ENCODE measurements at regions not wholly inside any gene's neighbourhood (a gene's known extent, or its start where the extent isn't known, plus 50 kb on each side); places are given as distances from the start of the nearest gene placed in this dataset.

GRCh38 chr13:67474115-67474514, 244.0 kb upstream of the PCDH9 start:
- TF ChIP-seq CEBPB (IDR thresholded peaks at IDR 0.05) (no peak), CREB1 (IDR thresholded peaks at IDR 0.05; ENCODE audit: low read depth) (no peak), TAF1 (IDR thresholded peaks at IDR 0.05; ENCODE audit: low read depth) (no peak), EP300 (IDR thresholded peaks at IDR 0.05; ENCODE audit: borderline replicate concordance) (no peak), ZBTB7A (IDR thresholded peaks at IDR 0.05; ENCODE audit: low read depth) (no peak), YY1 (IDR thresholded peaks at IDR 0.05; ENCODE audit: low read depth) (no peak), TCF12 (IDR thresholded peaks at IDR 0.05; ENCODE audit: low read depth) (no peak)
- TF ChIP-seq, protein P1, sequence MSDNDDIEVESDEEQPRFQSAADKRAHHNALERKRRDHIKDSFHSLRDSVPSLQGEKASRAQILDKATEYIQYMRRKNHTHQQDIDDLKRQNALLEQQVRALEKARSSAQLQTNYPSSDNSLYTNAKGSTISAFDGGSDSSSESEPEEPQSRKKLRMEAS (IDR thresholded peaks at IDR 0.05) = no peak
